ENCODE measurements at regions not wholly inside any gene's neighbourhood (a gene's known extent, or its start where the extent isn't known, plus 50 kb on each side); places are given as distances from the start of the nearest gene placed in this dataset.
"Not testable (repeated sequence)": the region's sequence is repeated elsewhere in the genome, so short reads cannot be mapped to it uniquely, and the experiment has no call there.

- no peak for DNase-seq
Measured at GRCh38 chr3:124617177-124617576, 113.1 kb upstream of the UMPS start.

DNA sequence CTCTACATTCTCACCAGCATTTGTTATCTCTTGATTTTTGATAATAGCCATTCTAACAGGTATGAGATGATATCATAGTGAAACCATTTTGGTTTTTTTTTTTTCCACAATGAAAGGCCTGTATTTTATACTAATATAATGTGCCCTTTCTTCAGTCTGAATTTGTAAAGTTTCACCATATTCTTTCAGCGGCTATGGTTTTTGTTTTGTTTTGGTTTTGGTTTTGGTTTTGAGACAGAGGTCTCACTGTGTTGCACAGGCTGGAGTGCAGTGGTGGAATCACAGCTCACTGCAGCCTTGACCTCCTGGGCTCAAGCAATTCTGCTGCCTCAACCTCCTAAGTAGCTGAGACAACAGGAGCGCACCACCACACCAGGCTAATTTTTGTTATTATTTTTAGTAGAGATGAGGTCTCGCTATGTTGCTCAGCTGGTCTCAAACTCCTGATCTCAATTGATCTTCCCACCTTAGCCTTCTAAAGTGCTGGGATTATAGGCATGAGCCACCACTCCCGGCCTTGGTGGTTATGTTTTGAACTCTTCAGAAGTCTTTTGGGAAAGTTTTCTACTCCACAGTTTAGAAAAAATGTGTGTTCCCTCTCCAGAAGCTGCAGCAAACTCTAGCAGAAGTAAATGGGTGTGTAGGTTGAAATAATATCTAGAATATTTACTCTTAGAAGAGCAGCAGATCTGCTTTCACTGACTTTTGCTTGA is 110.2 kb upstream of the UMPS start:
- no peak for DNase-seq

DNA sequence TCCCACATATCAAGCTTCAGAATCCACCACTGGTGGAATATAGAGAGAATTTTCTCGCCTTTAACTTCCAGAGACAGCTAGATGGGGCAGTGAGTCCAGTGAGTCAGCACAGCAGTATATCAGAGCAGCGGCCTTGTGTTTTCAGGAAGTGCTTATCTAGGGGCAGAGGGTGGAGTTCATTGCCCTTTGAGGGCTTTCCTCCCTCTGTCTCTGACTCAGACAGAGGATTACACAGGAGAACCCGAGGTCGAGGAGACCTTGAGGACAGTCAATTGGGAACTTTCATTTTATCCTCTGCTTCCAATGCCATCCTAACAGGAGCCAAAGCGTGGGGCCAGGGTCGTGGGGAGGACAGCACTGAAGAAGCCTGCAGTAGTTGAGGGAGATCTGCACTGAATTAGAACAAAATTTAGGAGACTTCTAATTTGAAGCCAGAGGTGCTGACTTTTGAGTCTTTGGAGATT is 109.6 kb upstream of the UMPS start:
- peak in 1 of 2 donors; percentile 3 for DNase-seq

- DNase-seq: no peak
Measured at GRCh38 chr3:124621498-124621897, 108.8 kb upstream of the UMPS start.

DNA sequence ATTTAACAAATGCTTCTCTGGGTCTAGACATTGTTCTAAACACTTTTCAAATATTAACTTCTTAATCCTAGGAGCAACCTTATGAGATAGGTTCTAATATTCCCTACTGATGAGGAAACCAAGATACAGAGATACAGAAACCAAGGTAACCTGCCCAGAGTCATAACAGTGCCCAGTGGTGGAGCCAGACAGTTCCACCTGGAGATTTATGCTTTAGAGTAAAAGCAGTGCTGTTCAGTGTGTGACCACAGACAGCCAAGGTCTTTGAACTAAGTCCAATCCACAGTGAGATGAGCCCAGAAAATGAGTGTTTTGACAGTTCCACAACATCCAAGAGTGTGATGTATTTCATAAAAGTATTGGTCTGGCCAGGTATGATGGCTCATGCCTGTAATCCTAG is 105.2 kb upstream of the UMPS start:
- DNase-seq: no peak

DNA sequence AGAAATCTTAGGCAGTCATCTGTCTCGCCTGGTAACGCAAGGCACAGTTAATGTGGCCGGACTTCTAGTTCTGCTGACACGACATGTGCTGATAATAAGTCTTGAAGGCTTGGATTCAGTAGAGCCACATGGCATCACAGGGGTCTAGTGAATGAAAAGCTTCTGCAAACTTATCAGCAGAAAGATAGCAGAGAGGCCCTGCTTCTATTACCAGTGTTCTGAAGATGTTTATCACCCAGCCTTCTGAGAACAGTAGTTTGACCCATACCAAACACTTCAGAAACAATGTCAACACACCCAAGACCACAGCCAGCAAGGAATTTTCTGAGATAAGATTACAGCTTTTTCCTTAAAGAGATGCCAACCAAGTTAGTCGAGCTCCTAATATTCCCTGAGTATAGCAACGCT is 102.7 kb upstream of the UMPS start:
- DNase-seq: no peak

- no peak for DNase-seq
Measured at GRCh38 chr3:124628863-124629262, 101.4 kb upstream of the UMPS start.

GRCh38 chr3:124629497-124629896 is 100.8 kb upstream of the UMPS start:
- DNase-seq: no peak

DNA sequence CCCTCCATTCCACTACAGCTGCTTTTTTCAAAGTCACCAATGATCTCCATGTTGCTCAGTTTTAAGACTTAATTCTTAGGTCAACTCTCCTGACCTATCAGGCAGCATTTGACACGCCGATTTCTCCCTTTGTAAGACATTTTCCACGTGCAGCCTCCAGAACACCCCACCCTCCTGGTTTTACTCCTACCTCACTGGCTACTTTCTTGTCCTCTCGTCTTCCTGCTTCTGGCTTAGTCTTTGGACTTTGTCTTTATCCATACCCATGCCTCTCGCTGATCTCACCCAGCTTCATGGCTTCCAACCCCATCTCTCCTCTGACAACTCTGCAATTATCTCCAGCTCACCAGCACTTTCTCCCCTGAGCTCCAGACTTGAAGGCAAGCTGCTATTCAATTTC is 99.3 kb upstream of the UMPS start:
- no peak for DNase-seq

DNA sequence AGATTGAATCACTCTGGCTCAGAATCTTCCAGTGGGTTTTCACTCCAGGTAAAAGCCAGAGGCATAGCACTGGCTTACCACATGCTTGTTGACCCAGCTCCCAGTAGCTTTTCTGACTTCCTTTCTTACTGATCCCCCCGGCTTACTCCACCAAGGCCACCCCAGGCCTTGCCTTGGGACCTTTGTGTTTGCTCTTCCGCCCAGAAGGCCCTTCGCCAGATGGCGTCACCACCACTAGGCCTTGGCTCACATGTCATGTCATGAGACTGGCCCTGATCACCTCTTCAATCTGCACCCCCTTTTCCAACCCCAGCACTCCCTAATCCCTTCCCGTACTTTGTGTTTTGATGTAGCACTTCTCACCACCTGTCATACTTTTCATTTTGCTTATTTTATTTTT is 98.5 kb upstream of the UMPS start:
- no peak for DNase-seq

GRCh38 chr3:124632566-124633140 is 97.6 kb upstream of the UMPS start:
- DNase-seq: no peak

DNA sequence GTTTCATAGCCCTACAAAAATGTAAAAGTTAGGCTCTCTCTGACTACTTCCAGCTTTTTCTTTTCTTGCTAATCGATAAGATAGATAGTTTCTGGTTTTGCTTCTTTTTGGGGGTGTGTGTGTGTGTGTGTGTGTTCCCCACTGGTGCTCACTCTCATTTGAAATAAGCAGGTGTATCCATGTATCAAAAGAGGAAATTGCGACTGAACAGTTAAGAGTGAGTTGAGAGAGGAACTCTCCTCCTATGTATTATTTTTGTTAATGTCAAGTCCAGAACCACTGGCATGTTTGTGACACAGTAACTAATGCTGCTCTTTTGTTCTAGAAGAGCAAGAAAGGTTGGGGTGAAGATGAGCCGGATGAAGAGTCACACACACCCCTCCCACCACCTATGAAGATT is 96.7 kb upstream of the UMPS start:
- no peak for DNase-seq

GRCh38 chr3:124634210-124635168 is 95.8 kb upstream of the UMPS start:
- DNase-seq: no peak

DNA sequence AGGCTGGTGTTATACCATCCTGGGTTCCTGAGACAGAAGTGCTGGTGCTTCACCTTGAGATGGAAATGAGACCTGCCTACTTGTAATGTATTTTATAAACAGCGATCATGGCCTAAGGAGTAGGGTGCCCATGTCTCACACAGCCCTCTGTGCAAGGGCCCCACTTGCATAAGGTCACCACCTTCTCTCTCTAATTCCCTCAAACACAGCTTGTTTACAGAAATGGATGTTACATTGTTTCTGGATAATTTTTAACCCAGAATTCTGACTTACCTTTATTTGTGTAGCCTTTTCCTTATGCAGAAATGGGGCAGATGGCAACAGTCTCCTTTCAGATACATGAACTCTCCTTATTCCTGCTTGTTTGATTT is 95.1 kb upstream of the UMPS start:
- DNase-seq: no peak

GRCh38 chr3:124636101-124636862 is 94.0 kb upstream of the UMPS start:
- no peak for DNase-seq

GRCh38 chr3:124636863-124637296 is 93.4 kb upstream of the UMPS start:
- DNase-seq: no peak

DNA sequence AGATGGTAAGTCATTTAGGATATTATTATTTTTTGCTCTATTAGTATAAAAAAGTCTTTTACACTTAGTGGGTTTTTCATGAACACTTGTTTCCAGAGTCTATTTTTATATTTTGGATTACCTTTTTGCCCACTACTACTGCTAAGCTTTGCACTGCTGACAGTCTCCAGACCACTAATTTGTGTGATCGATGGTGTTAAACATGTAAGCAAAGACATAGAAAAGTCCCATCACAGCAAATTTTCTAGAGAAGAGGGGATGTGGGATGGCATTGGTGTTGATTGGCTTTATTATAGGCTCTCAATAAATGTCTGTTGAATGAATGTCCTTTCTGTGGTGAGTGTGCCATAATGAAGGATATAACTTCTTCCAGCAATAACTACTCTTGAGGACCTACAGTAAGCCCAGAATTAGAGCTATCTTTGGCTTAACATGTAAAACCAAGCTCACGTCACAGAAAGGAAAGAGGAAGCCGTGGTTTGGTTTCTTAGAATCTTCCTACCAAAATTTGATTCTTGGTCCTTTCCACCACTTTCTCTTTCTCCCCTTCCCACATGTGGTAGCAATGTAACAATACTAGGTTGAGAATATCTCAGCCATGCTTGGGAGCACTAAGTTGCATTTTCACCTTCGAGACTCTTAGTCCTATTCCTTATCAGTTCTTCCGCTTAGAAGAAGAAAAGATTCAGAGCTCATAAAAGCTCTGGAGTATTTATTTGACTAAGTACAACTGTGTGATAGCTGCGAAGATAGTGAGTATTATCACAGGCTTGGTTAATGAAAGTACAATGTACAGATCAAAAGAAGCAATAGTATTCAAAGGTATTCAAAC is 90.6 kb upstream of the UMPS start:
- no peak for DNase-seq

DNA sequence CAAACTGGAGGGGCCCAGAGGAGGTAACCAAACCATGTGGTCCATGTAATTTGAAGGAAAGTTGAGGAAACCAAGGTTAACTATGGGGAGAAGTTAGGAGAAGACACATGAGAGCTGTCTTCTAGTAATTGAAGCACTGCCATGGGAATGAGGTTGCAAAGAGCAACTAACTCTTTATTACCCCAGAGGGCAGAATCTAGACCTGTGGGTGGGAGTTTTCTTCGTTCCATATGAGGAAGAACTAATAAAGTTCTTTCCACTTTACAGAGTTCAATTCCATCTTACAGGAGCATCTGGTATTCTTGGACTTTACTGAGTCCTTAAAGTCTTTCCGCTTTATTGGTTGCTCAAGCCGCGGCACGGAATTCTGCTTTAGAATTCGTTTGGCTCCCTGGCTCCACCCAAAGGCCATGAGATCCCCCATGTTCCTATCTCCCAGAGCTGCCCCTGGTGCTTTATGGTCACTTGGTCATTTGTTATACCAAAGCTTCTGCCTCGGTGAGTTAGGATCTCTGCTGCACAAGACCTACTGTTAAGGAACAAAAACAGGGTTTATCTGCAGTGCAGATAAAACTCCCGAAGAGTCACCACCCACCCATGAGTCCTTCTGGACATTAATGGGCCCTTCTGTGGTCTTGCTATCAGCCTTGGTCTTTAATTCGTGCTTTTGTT is 89.5 kb upstream of the UMPS start:
- no peak for DNase-seq

- no peak for DNase-seq
Measured at GRCh38 chr3:124643453-124643852, 86.8 kb upstream of the UMPS start.

DNA sequence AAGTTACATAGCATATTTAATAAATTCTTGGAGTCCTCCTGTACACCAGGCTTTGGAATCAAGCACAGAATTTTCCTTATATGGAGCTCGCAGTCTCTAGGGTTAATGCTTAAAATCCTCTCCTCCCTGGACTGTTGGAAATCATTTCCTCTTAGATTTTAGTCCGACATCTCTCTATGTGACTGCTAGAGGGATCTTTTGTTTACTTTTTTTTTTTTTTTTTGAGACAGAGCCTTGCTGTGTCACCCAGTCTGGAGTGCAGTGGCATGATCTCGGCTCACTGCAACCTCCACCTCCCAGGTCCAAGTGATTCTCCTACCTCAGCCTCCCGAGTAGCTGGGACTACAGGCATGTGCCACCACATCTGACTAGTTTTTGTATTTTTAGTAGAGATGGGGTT is 84.1 kb upstream of the UMPS start:
- not testable (repeated sequence) for DNase-seq

- no peak for DNase-seq
Measured at GRCh38 chr3:124648551-124648950, 81.7 kb upstream of the UMPS start.
